ENCODE measurements at regions not wholly inside any gene's neighbourhood (a gene's known extent, or its start where the extent isn't known, plus 50 kb on each side); places are given as distances from the start of the nearest gene placed in this dataset.

GRCh38 chr6:14252271-14252850 is 134.8 kb downstream of the CD83 start:
- no peak for DNase-seq (ENCODE audit: low read depth in 2 of 2, low spot score in 1 of 2)

- no peak for DNase-seq (ENCODE audit: low read depth in 2 of 2, low spot score in 1 of 2)
Observed at GRCh38 chr6:14254505-14254904, 136.9 kb downstream of the CD83 start.

- DNase-seq (ENCODE audit: low read depth in 2 of 2, low spot score in 1 of 2), result no peak
Observed at GRCh38 chr6:14255916-14256315, 138.3 kb downstream of the CD83 start.

GRCh38 chr6:14258117-14258516 is 140.5 kb downstream of the CD83 start:
- no peak for DNase-seq (ENCODE audit: low read depth in 2 of 2, low spot score in 1 of 2)

- no peak for DNase-seq (ENCODE audit: low read depth in 2 of 2, low spot score in 1 of 2)
Observed at GRCh38 chr6:14258695-14259593, 141.4 kb downstream of the CD83 start.

- no peak for DNase-seq (ENCODE audit: low read depth in 2 of 2, low spot score in 1 of 2)
Observed at GRCh38 chr6:14259594-14260152, 142.1 kb downstream of the CD83 start.

GRCh38 chr6:14260839-14261238 is 143.3 kb downstream of the CD83 start:
- no peak for DNase-seq (ENCODE audit: low read depth in 2 of 2, low spot score in 1 of 2)

- DNase-seq (ENCODE audit: low read depth in 2 of 2, low spot score in 1 of 2), result no peak
Observed at GRCh38 chr6:14263881-14264424, 146.4 kb downstream of the CD83 start.

- DNase-seq (ENCODE audit: low read depth in 2 of 2, low spot score in 1 of 2), result no peak
Observed at GRCh38 chr6:14265049-14266021, 147.8 kb downstream of the CD83 start.

- DNase-seq (ENCODE audit: low read depth in 2 of 2, low spot score in 1 of 2), result no peak
Observed at GRCh38 chr6:14266266-14266665, 148.7 kb downstream of the CD83 start.

GRCh38 chr6:14267885-14268660 is 150.5 kb downstream of the CD83 start:
- DNase-seq (ENCODE audit: low read depth in 2 of 2, low spot score in 1 of 2), result no peak

GRCh38 chr6:14269436-14269835 is 151.9 kb downstream of the CD83 start:
- no peak for DNase-seq (ENCODE audit: low read depth in 2 of 2, low spot score in 1 of 2)

- no peak for DNase-seq (ENCODE audit: low read depth in 2 of 2, low spot score in 1 of 2)
Observed at GRCh38 chr6:14270142-14270893, 152.7 kb downstream of the CD83 start.

- peak in 1 of 2 donors; percentile 7 for DNase-seq (ENCODE audit: low read depth in 2 of 2, low spot score in 1 of 2)
Observed at GRCh38 chr6:14270925-14271788, 153.6 kb downstream of the CD83 start.

- no peak for DNase-seq (ENCODE audit: low read depth in 2 of 2, low spot score in 1 of 2)
Observed at GRCh38 chr6:14271789-14272736, 154.5 kb downstream of the CD83 start.

- no peak for DNase-seq (ENCODE audit: low read depth in 2 of 2, low spot score in 1 of 2)
Observed at GRCh38 chr6:14272737-14273085, 155.1 kb downstream of the CD83 start.

GRCh38 chr6:14273191-14273590 is 155.6 kb downstream of the CD83 start:
- DNase-seq (ENCODE audit: low read depth in 2 of 2, low spot score in 1 of 2), result no peak

Data from stimulated activated CD8-positive, alpha-beta memory T cell treated with anti-CD3 and anti-CD28 coated beads, Interleukin-4, amount 100 ng/mL, for 4 hours (primary cell).